HG02938 (cell line): ENCODE measurements at regions not wholly inside any gene's neighbourhood (a gene's known extent, or its start where the extent isn't known, plus 50 kb on each side); places are given as distances from the start of the nearest gene placed in this dataset.

ENCODE experiments used
- ATAC-seq: cut with Tn5 transposase; IDR thresholded peaks from one replicate; pipeline ENCODE4 v1.9.1; 2021; ENCODE audit warnings: mild to moderate bottlenecking, moderate library complexity; ENCODE audit not compliant: unreplicated experiment

DNA sequence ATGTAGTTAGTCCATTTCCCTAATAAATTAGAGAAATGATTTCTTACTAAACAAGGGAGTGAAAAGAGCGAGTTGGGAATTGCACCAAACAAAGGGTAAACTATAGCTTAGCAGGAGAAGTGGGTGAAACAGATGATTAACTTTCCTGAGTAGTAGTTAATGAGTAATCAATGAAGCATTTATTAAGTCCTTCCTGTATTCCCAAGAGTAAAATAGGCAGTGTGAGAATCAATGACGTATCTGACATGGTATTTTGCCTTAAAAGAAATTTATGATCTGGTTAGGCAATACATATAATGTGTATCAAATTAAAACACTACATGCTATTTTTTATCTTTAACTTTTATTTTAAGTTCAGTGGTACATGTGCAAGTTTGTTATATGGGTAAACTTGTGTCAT is 142.8 kb downstream of the KLF5 start:
- ATAC-seq, result no peak

GRCh38 chr13:73198991-73199411 is 140.2 kb downstream of the KLF5 start:
- no peak for ATAC-seq

- ATAC-seq, result no peak
Observed at GRCh38 chr13:73195091-73195490, 136.3 kb downstream of the KLF5 start.

DNA sequence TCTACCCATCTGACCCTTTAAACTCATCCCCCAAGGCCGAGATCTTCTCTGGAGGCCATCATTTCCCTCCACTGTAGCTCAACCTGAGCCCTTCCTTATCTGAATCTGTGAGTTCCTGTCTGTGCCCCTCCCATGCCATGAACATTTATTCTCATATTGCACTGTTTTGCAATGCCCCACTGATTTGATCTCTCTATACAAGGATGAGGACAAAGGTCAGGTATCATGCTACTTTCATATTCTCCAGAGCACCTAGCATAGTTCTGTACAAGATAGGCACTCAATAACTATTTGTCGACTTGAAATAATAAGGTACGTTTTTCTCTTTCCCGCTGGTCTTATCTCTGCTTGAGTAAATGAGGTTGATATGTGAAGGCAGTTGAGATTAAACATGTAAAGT is 135.5 kb downstream of the KLF5 start:
- ATAC-seq, result no peak

GRCh38 chr13:73193554-73193953 is 134.7 kb downstream of the KLF5 start:
- no peak for ATAC-seq

DNA sequence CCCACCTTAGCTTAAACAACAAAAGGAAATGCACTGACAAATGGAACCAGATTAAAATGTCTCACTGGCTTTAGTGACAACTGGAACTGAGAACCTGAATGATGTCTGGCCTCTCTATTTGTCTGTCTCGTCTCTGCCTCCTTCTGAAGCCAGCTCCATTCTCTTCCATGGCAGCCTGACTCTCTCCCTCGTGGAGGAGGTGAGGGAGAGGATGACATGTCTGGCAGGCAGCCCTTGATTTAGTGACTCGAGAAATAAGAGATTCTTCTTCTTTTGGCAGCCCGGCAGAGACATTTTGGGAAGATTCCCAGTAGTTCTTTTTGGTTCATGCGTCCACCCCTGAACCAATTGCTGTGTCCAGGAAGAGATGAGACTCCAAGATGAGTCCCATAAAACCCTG is 131.7 kb downstream of the KLF5 start:
- ATAC-seq, result no peak

GRCh38 chr13:73189776-73190175 is 131.0 kb downstream of the KLF5 start:
- no peak for ATAC-seq

DNA sequence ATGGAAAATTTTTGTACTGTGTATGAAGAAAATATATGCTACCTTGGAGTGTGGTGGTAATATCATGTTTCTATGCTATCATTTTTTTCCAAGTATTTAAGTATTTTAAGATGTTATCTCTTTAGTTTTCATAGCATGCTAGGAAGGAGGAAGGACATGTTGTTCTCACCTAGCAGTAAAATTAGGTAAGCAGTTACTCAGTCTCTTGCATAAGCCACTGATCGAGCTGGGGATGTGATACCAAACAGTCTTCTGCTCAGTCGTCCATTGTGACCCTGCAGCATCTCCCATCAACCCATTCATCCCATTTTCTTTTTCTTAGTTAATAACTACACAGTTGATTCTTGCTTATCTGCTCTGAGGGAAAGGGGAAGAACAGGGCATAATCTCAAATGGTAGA is 130.6 kb downstream of the KLF5 start:
- no peak for ATAC-seq

DNA sequence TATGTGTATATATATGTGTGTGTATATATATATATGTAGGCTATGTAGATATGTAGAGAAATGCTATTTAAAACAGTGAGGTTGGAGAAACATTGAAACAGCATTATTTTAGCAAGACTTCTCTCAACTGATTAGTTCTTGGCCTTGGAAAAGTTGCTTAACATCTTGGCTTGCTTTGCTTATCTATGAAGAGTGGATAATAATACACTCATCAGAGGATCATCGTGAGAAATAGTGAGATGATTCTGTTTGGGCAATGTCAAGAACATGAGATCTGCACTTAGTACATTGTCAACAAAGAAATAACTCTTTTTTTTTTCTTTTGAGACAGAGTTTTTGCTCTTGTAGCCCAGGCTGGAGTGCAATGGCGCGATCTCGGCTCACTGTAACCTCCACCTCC is 128.3 kb downstream of the KLF5 start:
- no peak for ATAC-seq

GRCh38 chr13:73179650-73180274 is 121.0 kb downstream of the KLF5 start:
- no peak for ATAC-seq

DNA sequence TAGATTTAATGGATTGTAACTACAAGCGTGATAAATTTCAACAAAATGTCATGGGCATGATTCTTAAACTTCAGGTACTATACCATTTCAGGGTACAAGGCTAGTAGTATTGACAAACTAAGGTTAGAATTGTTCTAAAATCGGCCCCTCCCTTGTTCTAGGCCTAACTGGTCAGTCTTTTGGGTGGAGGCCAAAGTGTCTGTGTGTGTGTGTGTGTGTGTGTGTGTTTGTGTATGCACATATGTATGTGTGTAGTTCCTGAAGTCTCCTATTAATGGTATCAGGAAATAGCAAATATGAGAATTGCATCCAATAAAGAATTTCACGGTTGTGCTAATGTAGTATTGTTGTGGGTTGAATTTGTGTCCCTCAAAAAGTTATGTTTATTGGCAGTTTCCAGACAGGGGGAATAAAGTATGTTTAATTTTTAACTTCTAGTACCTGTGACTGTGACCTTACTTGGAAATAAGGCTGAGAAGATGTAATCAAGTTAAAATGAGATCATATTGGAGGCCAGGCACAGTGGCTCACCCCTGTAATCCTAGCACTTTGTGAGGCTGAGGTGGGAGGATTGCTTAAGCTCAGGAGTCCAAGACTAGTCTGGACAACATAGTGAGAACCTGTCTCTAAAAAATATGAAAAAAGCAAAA is 119.2 kb downstream of the KLF5 start:
- ATAC-seq, result no peak

GRCh38 chr13:73177017-73177416 is 118.2 kb downstream of the KLF5 start:
- no peak for ATAC-seq

DNA sequence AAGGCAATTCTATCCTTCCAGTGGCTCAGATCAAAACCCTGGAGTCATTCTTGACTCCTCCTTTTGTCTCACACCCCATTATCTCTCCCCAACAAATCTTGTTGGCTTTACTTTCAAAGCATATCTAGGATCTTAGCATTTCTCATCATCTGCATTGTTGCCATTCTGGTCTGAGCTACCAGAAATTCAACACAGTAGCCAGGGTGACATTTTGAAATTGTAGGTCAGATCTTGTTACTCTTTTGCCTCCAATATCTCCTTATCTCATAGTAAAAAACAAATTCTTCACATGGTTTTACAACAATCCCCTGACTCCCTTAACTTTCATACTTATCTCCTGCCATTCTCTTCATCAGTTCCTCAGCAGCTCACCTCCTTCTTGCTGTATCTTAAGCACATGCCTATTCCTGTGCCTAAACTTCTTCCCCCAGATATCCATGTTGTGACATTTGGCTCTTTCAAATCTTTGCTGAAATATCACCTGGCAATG is 115.8 kb downstream of the KLF5 start:
- no peak for ATAC-seq

DNA sequence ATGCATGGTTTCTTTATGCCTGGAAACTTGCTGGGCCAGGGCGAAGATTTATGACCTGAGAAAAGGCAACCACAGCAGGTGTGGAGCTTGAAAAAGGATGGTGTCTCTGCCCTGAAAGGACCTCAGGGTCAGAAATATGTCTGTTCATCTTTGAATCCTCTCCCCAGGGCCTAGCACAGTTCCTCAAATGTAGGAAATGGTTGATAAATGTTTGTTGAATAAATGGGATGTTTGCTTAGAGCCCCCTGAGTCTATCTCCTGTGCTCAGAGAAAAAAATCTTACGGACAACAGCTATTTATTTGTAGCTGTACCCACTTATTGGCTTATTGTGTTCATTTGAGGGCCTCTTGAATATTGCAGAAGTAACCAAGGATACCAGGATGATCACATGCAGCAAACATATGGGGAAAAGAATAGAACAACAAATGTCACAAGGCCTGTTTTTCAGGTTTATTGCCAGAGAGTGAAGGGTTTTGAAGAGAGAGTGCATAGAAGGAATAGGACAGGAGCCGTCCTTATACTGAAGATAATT is 114.5 kb downstream of the KLF5 start:
- no peak for ATAC-seq

- no peak for ATAC-seq
Observed at GRCh38 chr13:73171926-73172325, 113.1 kb downstream of the KLF5 start.

- ATAC-seq, result no peak
Observed at GRCh38 chr13:73171271-73171682, 112.5 kb downstream of the KLF5 start.

- ATAC-seq, result no peak
Observed at GRCh38 chr13:73169971-73170370, 111.2 kb downstream of the KLF5 start.

GRCh38 chr13:73168953-73169401 is 110.2 kb downstream of the KLF5 start:
- no peak for ATAC-seq

DNA sequence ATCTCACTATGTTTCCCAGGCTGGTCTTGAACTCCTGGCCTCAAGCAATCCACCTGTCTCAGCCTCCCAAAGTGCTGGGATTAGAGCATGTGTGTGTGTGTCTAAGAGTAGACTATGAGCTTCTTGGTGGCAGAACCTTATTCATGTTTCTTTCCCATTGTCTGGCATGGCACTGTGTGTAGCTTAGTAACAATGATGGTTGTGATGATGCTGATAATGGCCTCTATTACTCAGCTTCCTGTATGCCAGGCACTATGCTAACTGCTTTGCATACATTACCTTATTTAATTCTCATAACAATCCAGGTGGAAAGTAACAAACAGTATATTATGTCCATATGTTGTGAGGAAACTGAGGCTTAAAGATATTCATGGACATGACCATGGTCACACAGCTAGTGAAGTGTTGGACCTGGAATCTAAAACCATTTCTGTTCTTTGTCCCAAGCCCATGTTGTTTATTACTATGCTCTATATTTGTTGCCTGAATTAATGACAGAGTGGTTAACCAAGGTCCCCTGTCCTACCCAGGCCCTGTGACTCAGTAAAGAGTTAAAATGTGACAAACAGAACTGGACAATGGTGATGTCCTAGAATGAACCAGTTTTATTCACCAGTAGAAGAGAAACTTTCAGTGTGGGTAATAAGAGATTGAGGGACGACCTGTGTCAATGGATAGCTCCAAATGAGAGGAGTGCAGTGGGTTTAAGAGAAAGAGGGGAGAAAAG is 109.6 kb downstream of the KLF5 start:
- ATAC-seq, result no peak

- ATAC-seq, result no peak
Observed at GRCh38 chr13:73167028-73167820, 108.4 kb downstream of the KLF5 start.

- ATAC-seq, result no peak
Observed at GRCh38 chr13:73166204-73166603, 107.4 kb downstream of the KLF5 start.
